HFF-Myc (cell line): ENCODE measurements at regions not wholly inside any gene's neighbourhood (a gene's known extent, or its start where the extent isn't known, plus 50 kb on each side); places are given as distances from the start of the nearest gene placed in this dataset.
"Not testable (repeated sequence)": the region's sequence is repeated elsewhere in the genome, so short reads cannot be mapped to it uniquely, and the experiment has no call there.

Experiments
- DNase-seq: peaks from one replicate; pipeline ENCODE4 v3.0.0-alpha.2; 2011; ENCODE audit warnings: low read depth; ENCODE audit errors: extremely low read depth
- H3K4me3 ChIP-seq: replicated peaks from 2 replicates; pipeline ENCODE4 v1.5.1; 2011; ENCODE audit warnings: low read depth, mild to moderate bottlenecking, control low read depth, low read length
- TF ChIP-seq, protein P1 (sequence below): IDR thresholded peaks from 2 replicates; pipeline ENCODE4 v1.5.1; 2012; ENCODE audit warnings: mild to moderate bottlenecking, low read depth, low read length, control low read depth; ENCODE audit errors: missing control alignments

DNA sequence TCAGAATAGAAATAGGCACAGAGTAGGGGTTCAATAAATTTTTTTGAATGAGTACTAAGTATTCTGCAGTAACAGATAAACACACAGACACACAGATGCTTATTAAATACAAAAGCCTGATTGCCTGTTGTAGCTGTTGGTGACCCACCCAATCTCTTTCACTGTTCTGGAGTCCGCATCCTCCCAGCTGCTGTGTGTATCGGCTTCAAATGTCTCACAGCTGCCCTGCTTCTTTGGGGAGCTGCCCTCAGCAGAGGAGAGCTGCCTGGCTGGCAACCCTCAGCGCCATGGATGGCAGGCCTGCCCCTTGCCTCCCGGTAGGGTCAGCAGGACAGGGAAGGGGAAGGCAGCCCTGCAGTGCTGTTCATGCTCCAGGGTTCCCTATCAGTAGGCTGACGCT, 50.5 kb upstream of the PRNP start:
- no peak for DNase-seq
- TF ChIP-seq, protein P1, sequence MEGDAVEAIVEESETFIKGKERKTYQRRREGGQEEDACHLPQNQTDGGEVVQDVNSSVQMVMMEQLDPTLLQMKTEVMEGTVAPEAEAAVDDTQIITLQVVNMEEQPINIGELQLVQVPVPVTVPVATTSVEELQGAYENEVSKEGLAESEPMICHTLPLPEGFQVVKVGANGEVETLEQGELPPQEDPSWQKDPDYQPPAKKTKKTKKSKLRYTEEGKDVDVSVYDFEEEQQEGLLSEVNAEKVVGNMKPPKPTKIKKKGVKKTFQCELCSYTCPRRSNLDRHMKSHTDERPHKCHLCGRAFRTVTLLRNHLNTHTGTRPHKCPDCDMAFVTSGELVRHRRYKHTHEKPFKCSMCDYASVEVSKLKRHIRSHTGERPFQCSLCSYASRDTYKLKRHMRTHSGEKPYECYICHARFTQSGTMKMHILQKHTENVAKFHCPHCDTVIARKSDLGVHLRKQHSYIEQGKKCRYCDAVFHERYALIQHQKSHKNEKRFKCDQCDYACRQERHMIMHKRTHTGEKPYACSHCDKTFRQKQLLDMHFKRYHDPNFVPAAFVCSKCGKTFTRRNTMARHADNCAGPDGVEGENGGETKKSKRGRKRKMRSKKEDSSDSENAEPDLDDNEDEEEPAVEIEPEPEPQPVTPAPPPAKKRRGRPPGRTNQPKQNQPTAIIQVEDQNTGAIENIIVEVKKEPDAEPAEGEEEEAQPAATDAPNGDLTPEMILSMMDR, result no peak
- H3K4me3 ChIP-seq, result no peak overlapping the region

GRCh38 chr20:4635342-4635741, 50.9 kb upstream of the PRNP start:
- TF ChIP-seq, protein P1, result no peak
- no peak for DNase-seq
- no peak overlapping the region for H3K4me3 ChIP-seq

DNA sequence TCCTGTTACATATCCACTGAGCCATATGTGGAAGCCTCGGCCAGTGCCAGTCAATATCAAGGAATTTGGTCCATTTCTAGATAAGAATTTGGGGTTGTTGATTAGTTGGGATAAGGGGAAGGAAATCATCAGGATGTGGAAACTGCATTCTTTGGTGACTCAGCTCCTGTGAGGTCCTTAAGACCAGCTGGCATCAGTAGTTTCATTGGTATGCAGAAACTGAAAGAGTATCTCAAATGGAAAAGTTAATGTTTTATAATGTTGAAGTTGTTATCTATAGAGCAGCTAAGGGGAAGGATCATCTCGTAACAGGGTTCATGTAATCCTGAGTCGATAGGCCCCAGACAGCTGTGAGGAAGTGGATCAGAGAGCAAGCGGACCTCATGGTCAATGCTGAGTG, 52.5 kb upstream of the PRNP start:
- DNase-seq, result peak; percentile 48
- no peak overlapping the region for H3K4me3 ChIP-seq
- TF ChIP-seq, protein P1, result no peak

GRCh38 chr20:4633379-4633778, 52.9 kb upstream of the PRNP start:
- DNase-seq, result no peak
- H3K4me3 ChIP-seq, result no peak overlapping the region
- TF ChIP-seq, protein P1, result no peak

GRCh38 chr20:4632876-4633275, 53.4 kb upstream of the PRNP start:
- H3K4me3 ChIP-seq, result no peak overlapping the region
- no peak for DNase-seq
- TF ChIP-seq, protein P1, result no peak

- no peak for DNase-seq
- no peak overlapping the region for H3K4me3 ChIP-seq
- TF ChIP-seq, protein P1, result no peak
Observed at GRCh38 chr20:4626228-4626627, 60.0 kb upstream of the PRNP start.

DNA sequence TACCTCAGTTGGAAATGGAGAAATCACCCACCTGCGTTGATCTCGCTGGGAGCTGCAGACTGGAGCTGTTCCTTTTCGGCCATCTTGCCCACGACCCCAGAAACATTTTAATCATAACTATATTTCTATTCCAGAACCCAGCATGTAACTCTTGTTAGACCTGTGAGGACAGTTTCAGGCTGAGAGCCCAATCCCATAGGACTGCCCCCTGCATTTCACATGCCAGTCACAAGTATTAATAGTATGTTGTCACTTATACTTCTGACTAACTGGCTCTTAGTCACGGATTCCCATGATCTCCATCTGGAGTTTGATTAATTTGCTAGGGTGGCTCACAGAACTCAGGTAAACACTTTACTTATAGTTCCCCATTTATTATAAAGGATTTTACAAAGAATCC, 60.6 kb upstream of the PRNP start:
- TF ChIP-seq, protein P1, result no peak
- H3K4me3 ChIP-seq, result no peak overlapping the region
- no peak for DNase-seq

DNA sequence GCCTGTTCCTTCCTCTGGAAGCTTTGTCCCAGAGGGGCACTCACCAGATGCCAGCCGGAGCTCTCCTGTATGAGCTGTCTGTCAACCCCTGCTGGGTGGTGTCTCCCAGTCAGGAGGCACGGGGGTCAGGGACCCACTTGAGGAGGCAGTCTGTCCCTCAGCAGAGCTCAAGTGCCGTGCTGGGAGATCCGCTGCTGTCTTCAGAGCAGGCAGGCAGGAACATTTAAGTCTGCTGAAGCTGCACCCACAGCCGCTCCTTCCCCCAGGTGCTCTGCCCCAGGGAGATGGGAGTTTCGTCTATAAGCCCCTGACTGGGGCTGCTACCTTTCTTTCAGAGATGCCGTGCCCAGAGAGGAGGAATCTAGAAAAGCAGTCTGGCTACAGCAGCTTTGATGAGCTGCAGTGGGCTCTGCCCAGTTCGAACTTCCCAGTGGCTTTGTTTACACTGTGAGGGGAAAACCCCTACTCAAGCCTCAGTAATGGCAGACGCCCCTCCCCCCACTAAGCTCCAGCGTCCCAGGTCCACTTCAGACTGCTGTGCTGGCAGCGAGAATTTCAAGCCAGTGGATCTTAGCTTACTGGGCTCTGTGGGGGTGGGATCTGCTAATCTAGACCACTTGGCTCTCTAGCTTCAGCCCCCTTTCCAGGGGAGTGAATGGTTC, 61.5 kb upstream of the PRNP start:
- DNase-seq, H3K4me3 ChIP-seq: not testable (repeated sequence)

DNA sequence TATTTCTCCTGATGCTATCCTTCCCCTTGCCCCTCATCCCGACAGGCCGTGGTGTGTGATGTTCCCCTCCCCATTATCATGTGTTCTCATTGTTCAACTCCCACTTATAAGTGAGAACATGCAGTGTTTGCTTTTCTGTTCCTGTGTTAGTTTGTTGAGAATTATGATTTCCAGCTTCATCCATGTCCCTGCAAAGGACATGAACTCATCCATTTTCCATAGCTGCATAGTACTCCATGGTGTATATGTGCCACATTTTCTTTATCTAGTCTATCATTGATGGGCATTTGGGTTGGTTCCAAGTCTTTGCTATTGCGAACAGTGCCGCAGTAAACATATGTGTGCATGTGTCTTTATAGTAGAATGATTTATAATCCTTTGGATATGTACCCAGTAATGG, 67.1 kb upstream of the PRNP start:
- not testable (repeated sequence) for DNase-seq, H3K4me3 ChIP-seq
